Epithelial cell of esophagus (primary cell): ENCODE measurements at regions not wholly inside any gene's neighbourhood (a gene's known extent, or its start where the extent isn't known, plus 50 kb on each side); places are given as distances from the start of the nearest gene placed in this dataset.

Experiments used
- DNase-seq: peaks from one replicate; pipeline ENCODE4 v3.0.0; 2010; ENCODE audit warnings: low read depth
- H3K4me3 ChIP-seq: 2 replicates; pipeline ENCODE4 v1.5.1; 2011; ENCODE audit warnings: mild to moderate bottlenecking, low read length, control low read depth
- CTCF ChIP-seq: IDR thresholded peaks from 2 replicates; pipeline ENCODE4 v1.5.1; 2011; ENCODE audit warnings: low read depth, mild to moderate bottlenecking, low read length, control low read depth, inconsistent platforms; ENCODE audit not compliant: insufficient read depth; ENCODE audit errors: missing control alignments

GRCh38 chr2:15031745-15032240, 399.3 kb downstream of the LRATD1 start:
- no peak for TF ChIP-seq CTCF
- H3K4me3 ChIP-seq, result no peak overlapping the region
- no peak for DNase-seq

GRCh38 chr2:15034246-15034645, 401.7 kb downstream of the LRATD1 start:
- DNase-seq, result no peak
- no peak overlapping the region for H3K4me3 ChIP-seq
- TF ChIP-seq CTCF, result no peak

- DNase-seq, result no peak
- TF ChIP-seq CTCF, result no peak
- no peak overlapping the region for H3K4me3 ChIP-seq
Measured at GRCh38 chr2:15034860-15035259, 402.3 kb downstream of the LRATD1 start.

- DNase-seq, result no peak
- TF ChIP-seq CTCF, result no peak
- no peak overlapping the region for H3K4me3 ChIP-seq
Measured at GRCh38 chr2:15038366-15039364, 406.1 kb downstream of the LRATD1 start.

GRCh38 chr2:15040429-15041084, 408.0 kb downstream of the LRATD1 start:
- no peak for DNase-seq
- TF ChIP-seq CTCF, result no peak
- H3K4me3 ChIP-seq, result no peak overlapping the region

GRCh38 chr2:15041429-15041837, 408.9 kb downstream of the LRATD1 start:
- no peak overlapping the region for H3K4me3 ChIP-seq
- no peak for TF ChIP-seq CTCF
- DNase-seq, result no peak

GRCh38 chr2:15042801-15043217, 410.3 kb downstream of the LRATD1 start:
- peak; percentile 41 for DNase-seq
- no peak for TF ChIP-seq CTCF
- H3K4me3 ChIP-seq, result no peak overlapping the region
